Vagina (tissue), 2 donors: ENCODE measurements at regions not wholly inside any gene's neighbourhood (a gene's known extent, or its start where the extent isn't known, plus 50 kb on each side); places are given as distances from the start of the nearest gene placed in this dataset.
"Not testable (repeated sequence)": the region's sequence is repeated elsewhere in the genome, so short reads cannot be mapped to it uniquely, and the experiment has no call there.

Experiments used
- CTCF ChIP-seq, 3 experiments: fragments of 450-650 bp in 2 of 3; fragments of 200-600 bp in 1 of 3; sonication (generic) in 1 of 3; IDR thresholded peaks; one replicate each; pipeline ENCODE4 v1.5.1; 2017 to 2019; ENCODE audit warnings: antibody characterized with exemption in 3 of 3, mild to moderate bottlenecking in 2 of 3, moderate library complexity in 2 of 3
- POLR2A ChIP-seq, 2 donors: fragments of 450-650 bp; IDR thresholded peaks; one replicate each; pipeline ENCODE4 v1.6.1; 2017; ENCODE audit warnings: antibody characterized with exemption in 2 of 2, mild to moderate bottlenecking in 2 of 2, moderate library complexity in 2 of 2

- not testable (repeated sequence) for TF ChIP-seq POLR2A, CTCF (IDR thresholded peaks at IDR 0.05)
Observed at GRCh38 chr10:31664071-31664470, 264.6 kb downstream of the ARHGAP12 start.
